ENCODE measurements at regions not wholly inside any gene's neighbourhood (a gene's known extent, or its start where the extent isn't known, plus 50 kb on each side); places are given as distances from the start of the nearest gene placed in this dataset.

- Histone ChIP-seq H3K27me3 (ENCODE audit: insufficient read depth in 3 of 3, low read length in 2 of 3) (no peaks in the 10 kb centered on the region), H3K9me3 (no peaks in the 10 kb centered on the region), H3K4me1 (no peaks in the 10 kb centered on the region), H3K4me3 (no peak overlapping the region), H3K27ac (no peak overlapping the region), H3K36me3 (ENCODE audit: insufficient read depth in 1 of 2, low read depth in 1 of 2) (no peaks in the 10 kb centered on the region)
- no peak for DNase-seq
- intact Hi-C loops (cut with DNase I): no loop called here
- TF ChIP-seq CTCF (IDR thresholded peaks at IDR 0.05): no peak
- ATAC-seq: no peak
- WGBS, 3 donors: 63 to 81% (median 68%) methylated on average over 1 of the region's 1 CpG
Observed at GRCh38 chr10:29888321-29888720, 171.1 kb downstream of the JCAD start.

GRCh38 chr10:29886299-29886698 lies 173.1 kb downstream of the JCAD start:
- WGBS, 3 donors: 87 to 91% (median 87%) methylated on average over 3 of the region's 3 CpGs
- no peaks in the 10 kb centered on the region for H3K27me3 ChIP-seq (ENCODE audit: insufficient read depth in 3 of 3, low read length in 2 of 3)
- no peaks in the 10 kb centered on the region for H3K4me1 ChIP-seq
- ATAC-seq (no peak), DNase-seq (no peak)
- no peak for TF ChIP-seq CTCF (IDR thresholded peaks at IDR 0.05)
- H3K27ac ChIP-seq: no peak overlapping the region
- intact Hi-C loops (cut with DNase I): no loop called here
- H3K9me3 ChIP-seq: no peaks in the 10 kb centered on the region
- H3K4me3 ChIP-seq: no peak overlapping the region
- H3K36me3 ChIP-seq (ENCODE audit: insufficient read depth in 1 of 2, low read depth in 1 of 2): no peaks in the 10 kb centered on the region

GRCh38 chr10:29883231-29883630 lies 176.2 kb downstream of the JCAD start:
- Histone ChIP-seq H3K4me1 (no peaks in the 10 kb centered on the region), H3K27me3 (ENCODE audit: insufficient read depth in 3 of 3, low read length in 2 of 3) (no peaks in the 10 kb centered on the region), H3K27ac (no peak overlapping the region), H3K9me3 (no peaks in the 10 kb centered on the region), H3K36me3 (ENCODE audit: insufficient read depth in 1 of 2, low read depth in 1 of 2) (no peaks in the 10 kb centered on the region), H3K4me3 (no peak overlapping the region)
- no peak for ATAC-seq
- no peak for DNase-seq
- intact Hi-C loops (cut with DNase I): loop anchor here in 1 of 2 donors (5.0 kb wide), 1 partner anchor 44 kb away; no protein-coding TSS in a partner anchor
- no peak for TF ChIP-seq CTCF (IDR thresholded peaks at IDR 0.05)
- 89 to 94% (median 92%) methylated on average over 3 of the region's 3 CpGs for WGBS, 3 donors

- Histone ChIP-seq H3K4me3 (no peak overlapping the region), H3K27me3 (ENCODE audit: insufficient read depth in 3 of 3, low read length in 2 of 3) (no peaks in the 10 kb centered on the region), H3K4me1 (no peaks in the 10 kb centered on the region), H3K9me3 (no peaks in the 10 kb centered on the region), H3K27ac (no peak overlapping the region), H3K36me3 (ENCODE audit: insufficient read depth in 1 of 2, low read depth in 1 of 2) (no peaks in the 10 kb centered on the region)
- TF ChIP-seq CTCF (IDR thresholded peaks at IDR 0.05): no peak
- no peak for DNase-seq
- intact Hi-C loops (cut with DNase I): loop anchor here in 1 of 2 donors (5.0 kb wide), 1 partner anchor 45 kb away; no protein-coding TSS in a partner anchor
- 86 to 90% (median 87%) methylated on average over 7 of the region's 7 CpGs for WGBS, 3 donors
- ATAC-seq: no peak
Observed at GRCh38 chr10:29882766-29883165, 176.6 kb downstream of the JCAD start.

GRCh38 chr10:29881811-29882210 lies 177.6 kb downstream of the JCAD start:
- Histone ChIP-seq H3K27me3 (ENCODE audit: insufficient read depth in 3 of 3, low read length in 2 of 3) (no peaks in the 10 kb centered on the region), H3K27ac (no peak overlapping the region), H3K4me3 (no peak overlapping the region), H3K9me3 (no peaks in the 10 kb centered on the region), H3K4me1 (no peaks in the 10 kb centered on the region), H3K36me3 (ENCODE audit: insufficient read depth in 1 of 2, low read depth in 1 of 2) (no peaks in the 10 kb centered on the region)
- DNase-seq (no peak), ATAC-seq (no peak)
- TF ChIP-seq CTCF (IDR thresholded peaks at IDR 0.05): no peak
- 83 to 89% (median 88%) methylated on average over 5 of the region's 5 CpGs for WGBS, 3 donors
- intact Hi-C loops (cut with DNase I): loop anchor here in 1 of 2 donors (5.0 kb wide), 1 partner anchor 45 kb away; no protein-coding TSS in a partner anchor
